ENCODE measurements at regions not wholly inside any gene's neighbourhood (a gene's known extent, or its start where the extent isn't known, plus 50 kb on each side); places are given as distances from the start of the nearest gene placed in this dataset.

DNA sequence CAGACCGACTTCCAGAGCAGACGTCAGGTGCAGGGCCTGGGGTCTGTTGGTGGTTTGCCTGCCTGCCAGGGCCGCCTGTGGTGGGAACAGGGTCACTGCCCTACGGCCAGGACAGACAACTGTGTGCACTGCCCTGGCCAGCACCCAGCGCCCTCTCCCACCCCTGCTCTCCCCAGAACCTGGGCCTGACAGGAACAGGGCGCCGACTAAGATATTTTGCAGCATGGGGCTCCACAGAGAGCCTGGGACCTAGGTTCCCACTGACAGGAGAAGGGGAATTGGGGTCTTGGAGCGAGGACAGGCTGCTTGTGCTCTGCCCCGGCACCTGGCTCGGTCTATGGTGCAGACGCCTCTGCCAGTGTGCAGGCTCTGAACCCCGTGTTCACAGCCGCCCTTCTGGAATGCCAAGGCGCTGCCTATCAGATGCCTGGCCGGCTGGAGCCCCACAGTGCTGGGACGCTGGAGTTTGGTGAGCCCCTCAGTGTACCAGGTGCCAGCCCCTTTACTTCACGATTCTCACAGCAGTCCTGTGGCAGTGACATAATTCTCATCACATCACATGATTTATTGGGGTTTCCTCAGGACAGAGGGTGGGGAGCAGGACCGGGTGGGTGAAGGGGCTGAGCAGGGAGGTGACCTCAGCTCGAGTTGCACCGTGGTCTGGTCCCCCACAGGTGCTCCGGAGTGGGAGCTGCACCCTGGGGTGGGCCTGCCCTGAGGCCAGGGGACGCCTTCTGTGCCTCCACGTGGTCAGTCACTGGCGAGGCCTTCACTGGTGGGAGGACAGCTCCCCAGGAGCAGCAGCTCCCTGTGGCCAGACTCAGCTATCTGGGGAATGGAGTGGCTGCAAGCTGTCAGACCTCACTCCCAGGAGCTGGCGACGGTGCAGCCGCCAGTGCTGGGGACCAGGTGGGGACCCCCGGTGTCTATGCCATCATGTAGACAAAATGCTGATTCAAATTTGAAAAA, 113.8 kb upstream of the LRPAP1 start:
- peak; percentile 17; the same call in 1 of the 3 replicates for ATAC-seq
- H3K4me2 ChIP-seq (ENCODE audit: low read depth, low read length): no peak overlapping the region
- POLR2A ChIA-PET: no interaction called here

More for the DNA sequence above, 113.8 kb upstream of the LRPAP1 start:
- H4K20me1 ChIP-seq (ENCODE audit: insufficient read depth, low read length): no peaks in the 10 kb centered on the region; the same call in 1 of the 2 replicates
- 35% methylated on average over 15 of the region's 28 CpGs for WGBS (ENCODE audit: low lambda C conversion rate)
- no TSS peak for BruUV-seq (replicated peaks)
- H3K4me1 ChIP-seq (ENCODE audit: insufficient read depth, low read length): no peaks in the 10 kb centered on the region
- CTCF ChIA-PET (ENCODE audit: low intra/inter-chr PET ratio, low total read pairs): no interaction called here
- TF ChIP-seq, protein P1, sequence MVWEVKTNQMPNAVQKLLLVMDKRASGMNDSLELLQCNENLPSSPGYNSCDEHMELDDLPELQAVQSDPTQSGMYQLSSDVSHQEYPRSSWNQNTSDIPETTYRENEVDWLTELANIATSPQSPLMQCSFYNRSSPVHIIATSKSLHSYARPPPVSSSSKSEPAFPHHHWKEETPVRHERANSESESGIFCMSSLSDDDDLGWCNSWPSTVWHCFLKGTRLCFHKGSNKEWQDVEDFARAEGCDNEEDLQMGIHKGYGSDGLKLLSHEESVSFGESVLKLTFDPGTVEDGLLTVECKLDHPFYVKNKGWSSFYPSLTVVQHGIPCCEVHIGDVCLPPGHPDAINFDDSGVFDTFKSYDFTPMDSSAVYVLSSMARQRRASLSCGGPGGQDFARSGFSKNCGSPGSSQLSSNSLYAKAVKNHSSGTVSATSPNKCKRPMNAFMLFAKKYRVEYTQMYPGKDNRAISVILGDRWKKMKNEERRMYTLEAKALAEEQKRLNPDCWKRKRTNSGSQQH (CRISPR knock-in tag; IDR thresholded peaks at IDR 0.05; ENCODE audit: low read depth): no peak
- TF ChIP-seq, protein P2, sequence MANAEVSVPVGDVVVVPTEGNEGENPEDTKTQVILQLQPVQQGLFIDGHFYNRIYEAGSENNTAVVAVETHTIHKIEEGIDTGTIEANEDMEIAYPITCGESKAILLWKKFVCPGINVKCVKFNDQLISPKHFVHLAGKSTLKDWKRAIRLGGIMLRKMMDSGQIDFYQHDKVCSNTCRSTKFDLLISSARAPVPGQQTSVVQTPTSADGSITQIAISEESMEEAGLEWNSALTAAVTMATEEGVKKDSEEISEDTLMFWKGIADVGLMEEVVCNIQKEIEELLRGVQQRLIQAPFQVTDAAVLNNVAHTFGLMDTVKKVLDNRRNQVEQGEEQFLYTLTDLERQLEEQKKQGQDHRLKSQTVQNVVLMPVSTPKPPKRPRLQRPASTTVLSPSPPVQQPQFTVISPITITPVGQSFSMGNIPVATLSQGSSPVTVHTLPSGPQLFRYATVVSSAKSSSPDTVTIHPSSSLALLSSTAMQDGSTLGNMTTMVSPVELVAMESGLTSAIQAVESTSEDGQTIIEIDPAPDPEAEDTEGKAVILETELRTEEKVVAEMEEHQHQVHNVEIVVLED (CRISPR knock-in tag; IDR thresholded peaks at IDR 0.05; ENCODE audit: borderline replicate concordance): no peak
- TF ChIP-seq HIVEP1 (CRISPR knock-in tag; IDR thresholded peaks at IDR 0.05) (no peak), SMARCC2 (IDR thresholded peaks at IDR 0.05) (no peak)
- TF ChIP-seq, protein P3, sequence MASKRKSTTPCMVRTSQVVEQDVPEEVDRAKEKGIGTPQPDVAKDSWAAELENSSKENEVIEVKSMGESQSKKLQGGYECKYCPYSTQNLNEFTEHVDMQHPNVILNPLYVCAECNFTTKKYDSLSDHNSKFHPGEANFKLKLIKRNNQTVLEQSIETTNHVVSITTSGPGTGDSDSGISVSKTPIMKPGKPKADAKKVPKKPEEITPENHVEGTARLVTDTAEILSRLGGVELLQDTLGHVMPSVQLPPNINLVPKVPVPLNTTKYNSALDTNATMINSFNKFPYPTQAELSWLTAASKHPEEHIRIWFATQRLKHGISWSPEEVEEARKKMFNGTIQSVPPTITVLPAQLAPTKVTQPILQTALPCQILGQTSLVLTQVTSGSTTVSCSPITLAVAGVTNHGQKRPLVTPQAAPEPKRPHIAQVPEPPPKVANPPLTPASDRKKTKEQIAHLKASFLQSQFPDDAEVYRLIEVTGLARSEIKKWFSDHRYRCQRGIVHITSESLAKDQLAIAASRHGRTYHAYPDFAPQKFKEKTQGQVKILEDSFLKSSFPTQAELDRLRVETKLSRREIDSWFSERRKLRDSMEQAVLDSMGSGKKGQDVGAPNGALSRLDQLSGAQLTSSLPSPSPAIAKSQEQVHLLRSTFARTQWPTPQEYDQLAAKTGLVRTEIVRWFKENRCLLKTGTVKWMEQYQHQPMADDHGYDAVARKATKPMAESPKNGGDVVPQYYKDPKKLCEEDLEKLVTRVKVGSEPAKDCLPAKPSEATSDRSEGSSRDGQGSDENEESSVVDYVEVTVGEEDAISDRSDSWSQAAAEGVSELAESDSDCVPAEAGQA (IDR thresholded peaks at IDR 0.05; ENCODE audit: low read depth): no peak
- TF ChIP-seq, protein P3 (CRISPR knock-in tag; IDR thresholded peaks at IDR 0.05; ENCODE audit: borderline replicate concordance): no peak
- H3K27me3 ChIP-seq (ENCODE audit: control insufficient read depth in 1 of 2, insufficient read depth in 2 of 2, low read length in 2 of 2): peaks cover 11 to 71% of the 10 kb centered on the region in 2 experiments; a peak in 4 of 5 replicates
- H3K9me3 ChIP-seq (ENCODE audit: low read length): no peaks in the 10 kb centered on the region
- intact Hi-C loops (cut with micrococcal nuclease; ENCODE audit: unreplicated experiment) (no loop called here), in situ Hi-C loops (cut with HindIII; ENCODE audit: extremely low pct_ligation_motif_present, low pct_unique_long_range_greater_than_20kb) (no loop called here)
- H3K9ac ChIP-seq (ENCODE audit: insufficient read depth, low read depth, low read length): no peak overlapping the region
- DNase-seq (ENCODE audit: low spot score) (no peak), FAIRE-seq (no peak)
- H2AFZ ChIP-seq (ENCODE audit: low read length): no peak overlapping the region
- H3K36me3 ChIP-seq (replicated peaks in 1 of 2; ENCODE audit: control insufficient read depth in 1 of 2, insufficient read depth in 2 of 2, low read length in 2 of 2): no peaks in the 10 kb centered on the region; a peak in 1 of 5 replicates
- H3K79me2 ChIP-seq (ENCODE audit: insufficient read depth, low read length): no peaks in the 10 kb centered on the region
- H3K27ac ChIP-seq (ENCODE audit: extremely low read length, insufficient read depth, low read length): no peak overlapping the region
- no peak overlapping the region for H3K4me3 ChIP-seq (replicated peaks in 1 of 3; ENCODE audit: insufficient read depth in 1 of 3, low read depth in 2 of 3, low read length in 3 of 3)
